ENCODE measurements at regions not wholly inside any gene's neighbourhood (a gene's known extent, or its start where the extent isn't known, plus 50 kb on each side); places are given as distances from the start of the nearest gene placed in this dataset.

GRCh38 chr5:82346399-82347165 lies 68.4 kb upstream of the RPS23 start:
- DNase-seq (ENCODE audit: low read depth, low spot score), result no peak

- no peak for DNase-seq (ENCODE audit: low read depth, low spot score)
Observed at GRCh38 chr5:82345108-82345507, 67.0 kb upstream of the RPS23 start.

- DNase-seq (ENCODE audit: low read depth, low spot score), result no peak
Observed at GRCh38 chr5:82341325-82341724, 63.2 kb upstream of the RPS23 start.

GRCh38 chr5:82340799-82341198 lies 62.6 kb upstream of the RPS23 start:
- no peak for DNase-seq (ENCODE audit: low read depth, low spot score)

- no peak for DNase-seq (ENCODE audit: low read depth, low spot score)
Observed at GRCh38 chr5:82339792-82340191, 61.6 kb upstream of the RPS23 start.

- no peak for DNase-seq (ENCODE audit: low read depth, low spot score)
Observed at GRCh38 chr5:82338771-82339373, 60.7 kb upstream of the RPS23 start.

GRCh38 chr5:82336959-82337351 lies 58.8 kb upstream of the RPS23 start:
- DNase-seq (ENCODE audit: low read depth, low spot score), result no peak

- DNase-seq (ENCODE audit: low read depth, low spot score), result no peak
Observed at GRCh38 chr5:82336226-82336958, 58.2 kb upstream of the RPS23 start.

- DNase-seq (ENCODE audit: low read depth, low spot score), result no peak
Observed at GRCh38 chr5:82335806-82336205, 57.7 kb upstream of the RPS23 start.

- no peak for DNase-seq (ENCODE audit: low read depth, low spot score)
Observed at GRCh38 chr5:82334856-82335255, 56.7 kb upstream of the RPS23 start.

- DNase-seq (ENCODE audit: low read depth, low spot score), result no peak
Observed at GRCh38 chr5:82334085-82334692, 56.0 kb upstream of the RPS23 start.

- no peak for DNase-seq (ENCODE audit: low read depth, low spot score)
Observed at GRCh38 chr5:82332886-82333615, 54.9 kb upstream of the RPS23 start.

- no peak for DNase-seq (ENCODE audit: low read depth, low spot score)
Observed at GRCh38 chr5:82332064-82332855, 54.1 kb upstream of the RPS23 start.

GRCh38 chr5:82331557-82331956 lies 53.4 kb upstream of the RPS23 start:
- no peak for DNase-seq (ENCODE audit: low read depth, low spot score)

GRCh38 chr5:82330530-82331270 lies 52.5 kb upstream of the RPS23 start:
- DNase-seq (ENCODE audit: low read depth, low spot score), result no peak

GRCh38 chr5:82329393-82329792 lies 51.2 kb upstream of the RPS23 start:
- no peak for DNase-seq (ENCODE audit: low read depth, low spot score)
